Activated T-cell treated with anti-CD3 and anti-CD28 coated beads, Interleukin-2, amount 50 U/mL, for 72 hours (primary cell): ENCODE measurements at regions not wholly inside any gene's neighbourhood (a gene's known extent, or its start where the extent isn't known, plus 50 kb on each side); places are given as distances from the start of the nearest gene placed in this dataset.

Source experiments
- ATAC-seq, 2 donors: fragments of 150-1000 bp; cut with Tn5 transposase; replicated peaks in 1 of 2; 2 replicates each; pipeline ENCODE4 v1.10.0; 2021; ENCODE audit warnings: moderate library complexity in 2 of 2, mild to moderate bottlenecking in 1 of 2
- DNase-seq, 2 donors: peaks; one replicate each; pipeline ENCODE4 v3.0.0; 2021 to 2022; ENCODE audit warnings: mixed read lengths in 1 of 2
- H3K27ac Mint-ChIP-seq: one replicate; pipeline ENCODE4 v1.8.0; 2022; ENCODE audit warnings: mild to moderate bottlenecking, moderate library complexity, mixed read lengths
- H3K27me3 Mint-ChIP-seq: one replicate; pipeline ENCODE4 v1.8.0; 2022; ENCODE audit warnings: low read depth, mixed read lengths
- H3K36me3 Mint-ChIP-seq, 2 donors: one replicate each; pipeline ENCODE4 v1.8.0; 2022; ENCODE audit warnings: mixed read lengths in 2 of 2, mild to moderate bottlenecking in 1 of 2; ENCODE audit not compliant: insufficient read depth in 2 of 2
- H3K4me1 Mint-ChIP-seq: one replicate; pipeline ENCODE4 v1.8.0; 2022; ENCODE audit warnings: low read depth, mixed read lengths
- H3K4me3 Mint-ChIP-seq, 2 donors: one replicate each; pipeline ENCODE4 v1.8.0; 2022; ENCODE audit warnings: mild to moderate bottlenecking in 2 of 2, mixed read lengths in 2 of 2, moderate library complexity in 2 of 2
- H3K9me3 Mint-ChIP-seq, 2 donors: one replicate each; pipeline ENCODE4 v1.8.0; 2022; ENCODE audit warnings: mixed read lengths in 2 of 2

- no peak overlapping the region for H3K4me3 Mint-ChIP-seq
- no peaks in the 10 kb centered on the region for H3K9me3 Mint-ChIP-seq
- DNase-seq (no peak), ATAC-seq (no peak)
- no peaks in the 10 kb centered on the region for H3K4me1 Mint-ChIP-seq
- no peaks in the 10 kb centered on the region for H3K36me3 Mint-ChIP-seq
- no peaks in the 10 kb centered on the region for H3K27me3 Mint-ChIP-seq
- no peak overlapping the region for H3K27ac Mint-ChIP-seq
These were observed 223.8 kb downstream of the USP6NL start for GRCh38 chr10:11387551-11388222.

GRCh38 chr10:11387044-11387443, 224.4 kb downstream of the USP6NL start:
- DNase-seq (no peak), ATAC-seq (no peak)
- no peak overlapping the region for H3K4me3 Mint-ChIP-seq
- peaks cover 5% of the 10 kb centered on the region for H3K4me1 Mint-ChIP-seq
- H3K9me3 Mint-ChIP-seq: no peaks in the 10 kb centered on the region
- H3K27ac Mint-ChIP-seq: no peak overlapping the region
- no peaks in the 10 kb centered on the region for H3K36me3 Mint-ChIP-seq
- no peaks in the 10 kb centered on the region for H3K27me3 Mint-ChIP-seq
